ENCODE measurements at regions not wholly inside any gene's neighbourhood (a gene's known extent, or its start where the extent isn't known, plus 50 kb on each side); places are given as distances from the start of the nearest gene placed in this dataset.

DNA sequence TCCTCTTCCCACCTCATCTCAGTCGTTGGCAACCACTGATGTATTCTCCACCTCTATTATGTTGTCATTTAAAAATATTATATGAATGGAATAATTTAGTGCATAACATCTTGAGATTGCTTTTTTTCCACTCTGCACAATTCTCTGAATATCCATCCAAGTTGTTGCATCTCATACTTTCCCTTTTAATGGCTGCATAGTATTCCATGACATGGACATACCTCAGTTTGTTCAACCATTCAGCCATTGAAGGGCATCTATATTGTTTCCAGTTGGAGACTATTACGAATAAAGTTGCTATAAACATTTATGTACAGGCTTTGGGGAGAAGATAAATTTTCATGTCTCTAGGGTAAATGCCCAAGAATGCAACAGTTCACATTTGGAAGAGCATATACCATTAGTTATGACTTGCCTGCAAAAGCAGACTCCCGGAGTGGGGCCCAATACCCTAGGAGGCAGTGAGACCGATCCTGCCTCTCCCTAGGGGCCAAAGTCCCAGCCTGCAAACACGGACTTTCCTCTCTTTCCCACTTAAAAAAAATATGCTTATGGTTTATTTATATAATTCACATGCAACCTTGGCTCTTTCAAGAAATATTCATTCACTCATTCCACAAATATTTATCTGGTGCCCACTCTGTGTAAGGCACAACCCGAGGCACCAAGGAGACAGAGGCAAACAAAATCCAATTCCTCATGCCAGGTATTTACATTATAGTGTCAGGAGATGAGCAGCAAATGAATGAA, 227.0 kb upstream of the PMEPA1 start:
- no peaks in the 10 kb centered on the region for H3K27me3 ChIP-seq (ENCODE audit: control insufficient read depth, insufficient read depth)
- H3K4me1 ChIP-seq (ENCODE audit: control insufficient read depth, insufficient read depth, low read length) = no peaks in the 10 kb centered on the region
- no peak overlapping the region for H3K4me3 ChIP-seq (ENCODE audit: low read length)
- ATAC-seq (no peak), DNase-seq (no peak)
- 77% methylated on average over 6 of the region's 6 CpGs for WGBS
- H3K27ac ChIP-seq (ENCODE audit: low read length) = no peak overlapping the region
- no peaks in the 10 kb centered on the region for H3K9me3 ChIP-seq (ENCODE audit: control insufficient read depth, low read length)
- intact Hi-C loops (cut with DNase I) = no loop called here

DNA sequence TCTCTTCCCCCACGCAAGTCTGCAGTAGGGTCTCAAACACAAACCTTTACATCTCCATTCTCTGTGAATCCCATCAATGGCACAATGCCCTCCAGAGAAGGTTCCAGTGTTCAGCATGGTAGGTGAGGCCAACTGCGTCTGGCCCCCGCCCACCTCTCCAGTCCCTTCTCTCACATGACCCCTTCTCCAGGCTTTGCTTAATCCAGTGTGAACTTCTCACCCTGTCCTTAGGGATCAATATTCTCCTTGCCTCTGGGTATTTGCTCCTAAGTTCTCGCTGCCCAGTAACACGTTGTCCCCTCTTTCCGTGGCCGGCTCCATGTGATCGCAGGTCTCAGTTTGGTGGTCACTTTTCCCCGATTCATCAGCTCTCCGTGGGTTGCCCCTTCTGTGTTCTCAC, 225.1 kb upstream of the PMEPA1 start:
- no peaks in the 10 kb centered on the region for H3K4me1 ChIP-seq (ENCODE audit: control insufficient read depth, insufficient read depth, low read length)
- no peaks in the 10 kb centered on the region for H3K27me3 ChIP-seq (ENCODE audit: control insufficient read depth, insufficient read depth)
- H3K4me3 ChIP-seq (ENCODE audit: low read length) = no peak overlapping the region
- DNase-seq = no peak
- intact Hi-C loops (cut with DNase I) = no loop called here
- 88% methylated on average over 10 of the region's 10 CpGs for WGBS
- no peaks in the 10 kb centered on the region for H3K9me3 ChIP-seq (ENCODE audit: control insufficient read depth, low read length)
- no peak overlapping the region for H3K27ac ChIP-seq (ENCODE audit: low read length)
- no peak for ATAC-seq

GRCh38 chr20:57934007-57934805, 224.4 kb upstream of the PMEPA1 start:
- H3K27ac ChIP-seq (ENCODE audit: low read length) = no peak overlapping the region
- no peaks in the 10 kb centered on the region for H3K4me1 ChIP-seq (ENCODE audit: control insufficient read depth, insufficient read depth, low read length)
- WGBS = 69% methylated on average over 10 of the region's 10 CpGs
- ATAC-seq (no peak), DNase-seq (no peak)
- intact Hi-C loops (cut with DNase I) = no loop called here
- H3K9me3 ChIP-seq (ENCODE audit: control insufficient read depth, low read length) = no peaks in the 10 kb centered on the region
- no peaks in the 10 kb centered on the region for H3K27me3 ChIP-seq (ENCODE audit: control insufficient read depth, insufficient read depth)
- H3K4me3 ChIP-seq (ENCODE audit: low read length) = no peak overlapping the region

- WGBS = 91% methylated on average over 17 of the region's 17 CpGs
- intact Hi-C loops (cut with DNase I) = no loop called here
- ATAC-seq (no peak), DNase-seq (no peak)
- Histone ChIP-seq H3K27ac (ENCODE audit: low read length) (no peak overlapping the region), H3K4me1 (ENCODE audit: control insufficient read depth, insufficient read depth, low read length) (no peaks in the 10 kb centered on the region), H3K4me3 (ENCODE audit: low read length) (no peak overlapping the region), H3K9me3 (ENCODE audit: control insufficient read depth, low read length) (no peaks in the 10 kb centered on the region), H3K27me3 (ENCODE audit: control insufficient read depth, insufficient read depth) (no peaks in the 10 kb centered on the region)
Observed at GRCh38 chr20:57932227-57932864, 222.5 kb upstream of the PMEPA1 start.

GRCh38 chr20:57930351-57930750, 220.5 kb upstream of the PMEPA1 start:
- no peaks in the 10 kb centered on the region for H3K4me1 ChIP-seq (ENCODE audit: control insufficient read depth, insufficient read depth, low read length)
- DNase-seq (no peak), ATAC-seq (no peak)
- 92% methylated on average over 5 of the region's 5 CpGs for WGBS
- H3K9me3 ChIP-seq (ENCODE audit: control insufficient read depth, low read length) = peaks cover 3% of the 10 kb centered on the region
- intact Hi-C loops (cut with DNase I) = no loop called here
- H3K27me3 ChIP-seq (ENCODE audit: control insufficient read depth, insufficient read depth) = no peaks in the 10 kb centered on the region
- no peak overlapping the region for H3K4me3 ChIP-seq (ENCODE audit: low read length)
- no peak overlapping the region for H3K27ac ChIP-seq (ENCODE audit: low read length)

GRCh38 chr20:57928181-57928967, 218.6 kb upstream of the PMEPA1 start:
- Histone ChIP-seq H3K9me3 (ENCODE audit: control insufficient read depth, low read length) (peaks cover 3% of the 10 kb centered on the region), H3K27ac (ENCODE audit: low read length) (no peak overlapping the region), H3K27me3 (ENCODE audit: control insufficient read depth, insufficient read depth) (no peaks in the 10 kb centered on the region), H3K4me1 (ENCODE audit: control insufficient read depth, insufficient read depth, low read length) (no peaks in the 10 kb centered on the region), H3K4me3 (ENCODE audit: low read length) (no peak overlapping the region)
- DNase-seq = no peak
- intact Hi-C loops (cut with DNase I) = no loop called here
- WGBS = 54% methylated on average over 2 of the region's 2 CpGs
- ATAC-seq = no peak

DNA sequence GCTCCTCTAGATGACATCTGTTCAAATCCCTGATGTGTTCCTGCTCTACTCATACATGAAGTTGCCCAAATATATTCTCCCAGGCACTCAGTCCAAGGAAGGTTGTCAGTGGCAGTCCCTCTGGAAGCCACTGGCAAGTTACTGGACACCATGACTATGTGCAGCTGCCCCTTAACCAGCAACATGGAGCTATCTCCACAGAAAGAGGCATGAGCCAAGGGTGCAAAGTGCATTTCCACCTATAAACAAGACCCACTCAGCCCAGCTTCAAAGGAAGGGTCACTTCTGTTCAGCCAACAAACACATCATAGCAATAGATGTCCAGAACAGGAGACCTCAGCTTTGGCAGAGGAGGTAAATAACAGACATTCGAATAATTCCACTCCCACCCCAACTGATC, 217.6 kb upstream of the PMEPA1 start:
- DNase-seq (no peak), ATAC-seq (no peak)
- Histone ChIP-seq H3K27me3 (ENCODE audit: control insufficient read depth, insufficient read depth) (no peaks in the 10 kb centered on the region), H3K4me3 (ENCODE audit: low read length) (no peak overlapping the region), H3K27ac (ENCODE audit: low read length) (no peak overlapping the region), H3K9me3 (ENCODE audit: control insufficient read depth, low read length) (peaks cover 3% of the 10 kb centered on the region), H3K4me1 (ENCODE audit: control insufficient read depth, insufficient read depth, low read length) (no peaks in the 10 kb centered on the region)
- intact Hi-C loops (cut with DNase I) = no loop called here
- WGBS = 77% methylated on average over 1 of the region's 1 CpG

DNA sequence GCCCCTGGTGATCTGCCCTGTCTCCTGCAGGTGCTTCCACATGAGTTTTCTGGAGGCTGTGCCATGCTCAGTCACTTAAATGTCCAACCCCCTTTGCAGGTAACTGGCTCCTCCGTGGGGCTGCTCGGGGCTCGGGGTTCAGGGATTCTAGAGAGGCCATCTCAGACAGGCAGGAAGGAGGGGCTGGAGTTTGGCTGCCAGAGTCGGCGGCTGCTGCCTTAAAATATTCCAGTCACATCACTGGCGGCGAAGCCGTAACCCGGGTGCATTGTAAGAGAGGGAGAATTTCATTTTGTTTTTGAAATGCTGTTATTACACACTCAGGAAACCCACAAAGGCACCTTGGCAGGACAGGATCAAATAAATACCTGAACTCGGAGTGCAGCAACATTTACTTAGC, 212.9 kb upstream of the PMEPA1 start:
- intact Hi-C loops (cut with DNase I) = no loop called here
- 46% methylated on average over 10 of the region's 10 CpGs for WGBS
- peaks cover 3% of the 10 kb centered on the region for H3K9me3 ChIP-seq (ENCODE audit: control insufficient read depth, low read length)
- no peaks in the 10 kb centered on the region for H3K27me3 ChIP-seq (ENCODE audit: control insufficient read depth, insufficient read depth)
- no peak overlapping the region for H3K4me3 ChIP-seq (ENCODE audit: low read length)
- H3K27ac ChIP-seq (ENCODE audit: low read length) = no peak overlapping the region
- DNase-seq = no peak
- no peaks in the 10 kb centered on the region for H3K4me1 ChIP-seq (ENCODE audit: control insufficient read depth, insufficient read depth, low read length)
- ATAC-seq = no peak

DNA sequence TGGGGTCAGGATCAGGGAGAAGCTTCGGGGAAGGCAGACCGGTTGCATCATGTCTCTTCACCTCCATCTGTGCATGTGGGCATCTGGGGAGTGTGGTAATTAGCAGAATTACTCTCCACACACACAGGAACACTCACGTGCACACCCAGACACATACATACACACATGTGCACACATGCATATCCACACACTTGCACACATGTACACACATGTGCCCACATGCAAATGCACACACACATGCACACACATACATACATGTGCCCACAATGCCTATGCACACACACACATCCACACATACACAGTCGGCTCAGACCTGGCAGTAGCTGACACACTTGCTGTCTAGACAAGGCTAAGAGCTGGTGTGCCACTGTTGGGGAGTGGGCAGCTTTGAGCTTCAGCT, 212.3 kb upstream of the PMEPA1 start:
- DNase-seq (no peak), ATAC-seq (no peak)
- intact Hi-C loops (cut with DNase I) = no loop called here
- Histone ChIP-seq H3K27ac (ENCODE audit: low read length) (no peak overlapping the region), H3K27me3 (ENCODE audit: control insufficient read depth, insufficient read depth) (no peaks in the 10 kb centered on the region), H3K4me3 (ENCODE audit: low read length) (no peak overlapping the region), H3K4me1 (ENCODE audit: control insufficient read depth, insufficient read depth, low read length) (no peaks in the 10 kb centered on the region), H3K9me3 (ENCODE audit: control insufficient read depth, low read length) (peaks cover 3% of the 10 kb centered on the region)
- WGBS = 82% methylated on average over 4 of the region's 4 CpGs

DNA sequence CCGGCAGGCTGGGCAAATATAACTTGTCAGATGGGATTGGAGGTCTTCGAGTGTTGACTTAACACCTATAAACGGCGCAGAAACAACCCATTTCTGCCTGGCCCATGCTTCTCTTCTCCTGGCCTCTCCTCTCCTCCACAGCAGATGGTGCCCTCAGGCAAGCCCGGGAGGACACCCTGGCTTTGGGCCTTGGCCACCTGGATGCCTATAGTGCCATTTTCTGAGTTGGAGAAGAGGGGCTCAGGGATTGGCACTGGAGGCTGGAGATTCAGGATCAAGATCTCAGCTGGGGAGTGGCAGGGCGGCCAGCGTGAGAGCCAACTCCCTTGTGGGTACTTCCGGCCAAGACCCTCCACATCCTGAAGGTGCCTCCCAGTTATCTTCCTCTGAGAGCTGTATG, 211.9 kb upstream of the PMEPA1 start:
- Histone ChIP-seq H3K9me3 (ENCODE audit: control insufficient read depth, low read length) (peaks cover 1% of the 10 kb centered on the region), H3K4me1 (ENCODE audit: control insufficient read depth, insufficient read depth, low read length) (no peaks in the 10 kb centered on the region), H3K27me3 (ENCODE audit: control insufficient read depth, insufficient read depth) (no peaks in the 10 kb centered on the region), H3K4me3 (ENCODE audit: low read length) (no peak overlapping the region), H3K27ac (ENCODE audit: low read length) (no peak overlapping the region)
- DNase-seq (no peak), ATAC-seq (no peak)
- intact Hi-C loops (cut with DNase I) = no loop called here
- 86% methylated on average over 8 of the region's 8 CpGs for WGBS

GRCh38 chr20:57920971-57921370, 211.2 kb upstream of the PMEPA1 start:
- Histone ChIP-seq H3K27me3 (ENCODE audit: control insufficient read depth, insufficient read depth) (no peaks in the 10 kb centered on the region), H3K4me1 (ENCODE audit: control insufficient read depth, insufficient read depth, low read length) (no peaks in the 10 kb centered on the region), H3K9me3 (ENCODE audit: control insufficient read depth, low read length) (no peaks in the 10 kb centered on the region), H3K4me3 (ENCODE audit: low read length) (no peak overlapping the region), H3K27ac (ENCODE audit: low read length) (no peak overlapping the region)
- intact Hi-C loops (cut with DNase I) = no loop called here
- ATAC-seq = no peak
- WGBS = 93% methylated on average over 6 of the region's 6 CpGs
- no peak for DNase-seq
